ENCODE measurements at regions not wholly inside any gene's neighbourhood (a gene's known extent, or its start where the extent isn't known, plus 50 kb on each side); places are given as distances from the start of the nearest gene placed in this dataset.

GRCh38 chr2:18325118-18325517 is 235.3 kb downstream of the RDH14 start:
- DNase-seq = no peak
- no peak overlapping the region for H3K4me3 ChIP-seq (ENCODE audit: low read depth, low read length)
- H3K27ac ChIP-seq = no peak overlapping the region
- no peaks in the 10 kb centered on the region for H3K9me3 ChIP-seq (ENCODE audit: severe bottlenecking)
- no peaks in the 10 kb centered on the region for H3K27me3 ChIP-seq (ENCODE audit: insufficient read depth, low read depth, severe bottlenecking)
- H3K36me3 ChIP-seq = no peaks in the 10 kb centered on the region
- TF ChIP-seq CTCF (IDR thresholded peaks at IDR 0.05; ENCODE audit: low read depth, low read length) = no peak

DNA sequence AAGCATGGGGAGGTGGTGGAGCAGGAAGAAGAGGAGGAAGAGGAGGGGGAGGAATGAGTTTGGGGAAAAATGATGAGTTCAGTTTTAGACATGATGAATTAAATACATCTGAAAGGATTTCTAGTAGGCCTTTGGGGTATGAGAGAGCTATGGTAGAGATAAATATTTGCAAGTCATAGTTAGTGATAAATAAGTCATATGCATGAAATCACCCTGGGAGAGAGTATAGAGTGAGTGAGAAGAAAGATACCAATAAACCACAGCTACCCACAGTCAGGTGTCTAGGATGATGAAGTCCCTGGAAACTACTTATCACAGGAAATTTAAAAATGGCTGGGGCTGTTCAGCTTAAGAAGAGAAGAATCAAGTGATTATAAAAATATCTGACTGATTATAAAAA is 240.5 kb downstream of the RDH14 start:
- H3K27ac ChIP-seq = no peak overlapping the region
- DNase-seq = no peak
- TF ChIP-seq CTCF (IDR thresholded peaks at IDR 0.05; ENCODE audit: low read depth, low read length) = no peak
- no peak overlapping the region for H3K4me3 ChIP-seq (ENCODE audit: low read depth, low read length)
- no peaks in the 10 kb centered on the region for H3K9me3 ChIP-seq (ENCODE audit: severe bottlenecking)
- no peaks in the 10 kb centered on the region for H3K36me3 ChIP-seq
- no peaks in the 10 kb centered on the region for H3K27me3 ChIP-seq (ENCODE audit: insufficient read depth, low read depth, severe bottlenecking)

GRCh38 chr2:18317017-18317416 is 243.4 kb downstream of the RDH14 start:
- peaks cover 6% of the 10 kb centered on the region for H3K9me3 ChIP-seq (ENCODE audit: severe bottlenecking)
- H3K27me3 ChIP-seq (ENCODE audit: insufficient read depth, low read depth, severe bottlenecking) = no peaks in the 10 kb centered on the region
- no peaks in the 10 kb centered on the region for H3K36me3 ChIP-seq
- H3K4me3 ChIP-seq (ENCODE audit: low read depth, low read length) = no peak overlapping the region
- no peak overlapping the region for H3K27ac ChIP-seq
- DNase-seq = no peak
- no peak for TF ChIP-seq CTCF (IDR thresholded peaks at IDR 0.05; ENCODE audit: low read depth, low read length)

GRCh38 chr2:18312818-18313217 is 247.6 kb downstream of the RDH14 start:
- peaks cover 6% of the 10 kb centered on the region for H3K9me3 ChIP-seq (ENCODE audit: severe bottlenecking)
- H3K36me3 ChIP-seq = no peaks in the 10 kb centered on the region
- H3K27ac ChIP-seq = no peak overlapping the region
- DNase-seq = no peak
- no peaks in the 10 kb centered on the region for H3K27me3 ChIP-seq (ENCODE audit: insufficient read depth, low read depth, severe bottlenecking)
- TF ChIP-seq CTCF (IDR thresholded peaks at IDR 0.05; ENCODE audit: low read depth, low read length) = no peak
- H3K4me3 ChIP-seq (ENCODE audit: low read depth, low read length) = no peak overlapping the region

- no peak for TF ChIP-seq CTCF (IDR thresholded peaks at IDR 0.05; ENCODE audit: low read depth, low read length)
- no peak for DNase-seq
- Histone ChIP-seq H3K36me3 (no peaks in the 10 kb centered on the region), H3K9me3 (ENCODE audit: severe bottlenecking) (peaks cover 6% of the 10 kb centered on the region), H3K27ac (no peak overlapping the region), H3K27me3 (ENCODE audit: insufficient read depth, low read depth, severe bottlenecking) (no peaks in the 10 kb centered on the region), H3K4me3 (ENCODE audit: low read depth, low read length) (no peak overlapping the region)
Measured at GRCh38 chr2:18311420-18312195, 248.8 kb downstream of the RDH14 start.

GRCh38 chr2:18309627-18310026 is 250.8 kb downstream of the RDH14 start:
- no peak for TF ChIP-seq CTCF (IDR thresholded peaks at IDR 0.05; ENCODE audit: low read depth, low read length)
- H3K36me3 ChIP-seq = no peaks in the 10 kb centered on the region
- H3K9me3 ChIP-seq (ENCODE audit: severe bottlenecking) = peaks cover 6% of the 10 kb centered on the region

More at GRCh38 chr2:18309627-18310026, 250.8 kb downstream of the RDH14 start:
- Histone ChIP-seq H3K4me3 (ENCODE audit: low read depth, low read length) (no peak overlapping the region), H3K27me3 (ENCODE audit: insufficient read depth, low read depth, severe bottlenecking) (no peaks in the 10 kb centered on the region), H3K27ac (no peak overlapping the region)
- no peak for DNase-seq

Data from WERI-Rb-1 (cell line).